Prostate gland (tissue), 2 donors: ENCODE measurements at regions not wholly inside any gene's neighbourhood (a gene's known extent, or its start where the extent isn't known, plus 50 kb on each side); places are given as distances from the start of the nearest gene placed in this dataset.

ENCODE experiments used
- DNase-seq: peaks from one replicate; pipeline ENCODE4 v3.0.0-alpha.2; 2019; ENCODE audit warnings: low spot score
- H3K27ac ChIP-seq, 2 donors: fragments of 200-600 bp; sonication (generic); 2 replicates each; pipeline ENCODE4 v1.5.1; 2017 to 2019
- H3K27me3 ChIP-seq: fragments of 200-600 bp; sonication (generic); replicated peaks from 2 replicates; pipeline ENCODE4 v1.5.1; 2019; ENCODE audit not compliant: insufficient read depth
- H3K36me3 ChIP-seq, 2 donors: fragments of 200-600 bp; sonication (generic); 1 replicate in 1 of 2; 2 replicates in 1 of 2; pipeline versions ENCODE4 v1.5.1 to v1.8.1; 2017 to 2019
- H3K4me1 ChIP-seq: fragments of 200-600 bp; sonication (generic); replicated peaks from 2 replicates; pipeline ENCODE4 v1.5.1; 2019
- H3K4me3 ChIP-seq, 2 donors: fragments of 200-600 bp; sonication (generic); 2 replicates each; pipeline ENCODE4 v1.5.1; 2017 to 2019
- H3K9me3 ChIP-seq: fragments of 200-600 bp; sonication (generic); 2 replicates; pipeline ENCODE4 v1.5.1; 2017
- POLR2A ChIP-seq: fragments of 450-650 bp; IDR thresholded peaks from one replicate; pipeline ENCODE4 v1.6.1; 2016; ENCODE audit warnings: antibody characterized with exemption, mild to moderate bottlenecking
- POLR2AphosphoS5 ChIP-seq: sonication (generic); formaldehyde crosslinking; IDR thresholded peaks from one replicate; pipeline ENCODE4 v1.6.1; 2017; ENCODE audit warnings: antibody characterized with exemption
- WGBS: methylation state at CpG from one replicate; pipeline ENCODE4 v1.1.5; 2018; 5-methylcytosine and 5-hydroxymethylcytosine counted together
- intact Hi-C: fragments of 100-400 bp; cut with DNase I; formaldehyde crosslinking; loops from one replicate; pipeline ENCODE4 v1.14.2; 2022
- TF ChIP-seq, protein P1 (sequence below), 4 experiments: fragments of 200-600 bp in 2 of 4; fragments of 450-650 bp in 2 of 4; sonication (generic) in 2 of 4; IDR thresholded peaks; 1 replicate in 3 of 4; 2 replicates in 1 of 4; pipeline ENCODE4 v1.5.1; 2016 to 2019; ENCODE audit warnings: antibody characterized with exemption in 4 of 4, mild to moderate bottlenecking in 2 of 4, moderate library complexity in 2 of 4

GRCh38 chr13:47179321-47179720 is 282.5 kb upstream of the HTR2A start:
- no peak for DNase-seq
- Histone ChIP-seq H3K36me3 (no peaks in the 10 kb centered on the region), H3K4me1 (no peaks in the 10 kb centered on the region), H3K9me3 (no peaks in the 10 kb centered on the region), H3K4me3 (no peak overlapping the region), H3K27ac (no peak overlapping the region), H3K27me3 (no peaks in the 10 kb centered on the region)
- WGBS: 97% methylated on average over 3 of the region's 3 CpGs
- TF ChIP-seq, protein P1, sequence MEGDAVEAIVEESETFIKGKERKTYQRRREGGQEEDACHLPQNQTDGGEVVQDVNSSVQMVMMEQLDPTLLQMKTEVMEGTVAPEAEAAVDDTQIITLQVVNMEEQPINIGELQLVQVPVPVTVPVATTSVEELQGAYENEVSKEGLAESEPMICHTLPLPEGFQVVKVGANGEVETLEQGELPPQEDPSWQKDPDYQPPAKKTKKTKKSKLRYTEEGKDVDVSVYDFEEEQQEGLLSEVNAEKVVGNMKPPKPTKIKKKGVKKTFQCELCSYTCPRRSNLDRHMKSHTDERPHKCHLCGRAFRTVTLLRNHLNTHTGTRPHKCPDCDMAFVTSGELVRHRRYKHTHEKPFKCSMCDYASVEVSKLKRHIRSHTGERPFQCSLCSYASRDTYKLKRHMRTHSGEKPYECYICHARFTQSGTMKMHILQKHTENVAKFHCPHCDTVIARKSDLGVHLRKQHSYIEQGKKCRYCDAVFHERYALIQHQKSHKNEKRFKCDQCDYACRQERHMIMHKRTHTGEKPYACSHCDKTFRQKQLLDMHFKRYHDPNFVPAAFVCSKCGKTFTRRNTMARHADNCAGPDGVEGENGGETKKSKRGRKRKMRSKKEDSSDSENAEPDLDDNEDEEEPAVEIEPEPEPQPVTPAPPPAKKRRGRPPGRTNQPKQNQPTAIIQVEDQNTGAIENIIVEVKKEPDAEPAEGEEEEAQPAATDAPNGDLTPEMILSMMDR (IDR thresholded peaks at IDR 0.05): no peak
- TF ChIP-seq POLR2A: no peak
- TF ChIP-seq POLR2AphosphoS5: no peak
- intact Hi-C loops: no loop called here

DNA sequence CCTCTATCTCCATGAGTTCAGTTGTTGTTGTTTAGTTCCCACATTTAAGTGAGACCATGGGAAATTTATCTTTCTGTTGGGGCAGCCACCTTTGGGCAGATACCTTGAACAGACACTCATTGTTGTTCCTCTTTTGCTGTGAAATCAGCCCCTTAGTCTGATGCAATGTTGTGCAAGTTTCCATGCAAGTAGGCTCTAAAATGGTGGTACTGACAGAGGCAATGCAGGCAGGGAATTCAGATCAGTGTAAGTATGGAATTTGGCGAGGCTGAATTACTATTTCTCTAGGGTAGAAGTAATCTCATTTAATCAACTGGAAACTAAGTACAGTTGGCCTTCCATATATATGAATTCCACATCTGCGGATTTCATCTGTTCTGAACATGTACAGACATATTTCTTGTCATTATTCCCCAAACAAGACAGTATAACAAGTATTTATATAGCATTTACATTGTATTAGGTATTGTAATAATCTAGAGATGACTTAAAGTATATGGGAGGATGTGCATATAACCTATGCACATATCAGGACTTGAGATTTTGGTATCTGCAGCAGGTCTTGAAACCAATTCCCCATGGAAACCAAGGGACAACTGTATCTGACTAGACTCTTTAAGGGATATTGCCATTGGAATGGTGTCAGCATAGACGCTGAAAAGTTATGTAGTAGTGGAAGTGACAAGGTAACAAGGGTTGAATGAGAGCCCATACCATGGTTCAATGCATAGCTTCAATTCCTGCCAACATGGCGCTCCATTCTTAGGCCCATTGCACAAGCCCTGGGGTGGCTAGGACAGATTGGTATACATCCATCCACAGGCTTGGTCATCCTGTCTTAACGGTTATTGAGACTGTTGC is 281.5 kb upstream of the HTR2A start:
- intact Hi-C loops: no loop called here
- TF ChIP-seq, protein P1 (IDR thresholded peaks at IDR 0.05): no peak
- TF ChIP-seq POLR2AphosphoS5 (no peak), POLR2A (no peak)
- H3K27ac ChIP-seq: no peak overlapping the region
- H3K9me3 ChIP-seq: no peaks in the 10 kb centered on the region
- no peaks in the 10 kb centered on the region for H3K4me1 ChIP-seq
- DNase-seq: no peak
- no peaks in the 10 kb centered on the region for H3K27me3 ChIP-seq
- 73% methylated on average over 5 of the region's 5 CpGs for WGBS
- H3K4me3 ChIP-seq: no peak overlapping the region
- H3K36me3 ChIP-seq: no peaks in the 10 kb centered on the region

GRCh38 chr13:47175172-47175866 is 278.5 kb upstream of the HTR2A start:
- TF ChIP-seq POLR2A: no peak
- no peak for TF ChIP-seq POLR2AphosphoS5
- TF ChIP-seq, protein P1 (IDR thresholded peaks at IDR 0.05): no peak
- no peak overlapping the region for H3K4me3 ChIP-seq

DNA sequence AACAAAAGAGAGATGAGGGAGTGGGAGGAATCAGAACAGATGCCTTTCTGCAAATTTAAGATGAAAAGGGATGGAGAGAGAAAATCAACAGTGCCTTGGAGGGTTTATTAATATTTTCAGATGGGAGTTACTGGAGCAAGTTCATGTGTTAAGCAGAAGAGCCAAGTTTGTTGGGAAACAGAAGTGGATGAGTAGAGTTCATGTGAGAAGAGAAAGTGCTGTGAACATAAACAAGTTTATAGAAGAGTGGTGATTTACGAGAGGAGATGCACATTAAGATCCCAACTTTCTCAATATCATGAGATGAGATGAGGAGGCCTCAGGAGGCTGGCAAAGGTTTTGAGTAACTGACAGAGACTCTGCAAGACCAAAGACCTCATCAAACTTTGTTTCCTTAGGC is 274.1 kb upstream of the HTR2A start:
- H3K9me3 ChIP-seq: no peaks in the 10 kb centered on the region
- H3K27ac ChIP-seq: no peak overlapping the region
- 46% methylated on average over 1 of the region's 1 CpG for WGBS
- H3K36me3 ChIP-seq: no peaks in the 10 kb centered on the region
- no peaks in the 10 kb centered on the region for H3K4me1 ChIP-seq
- H3K4me3 ChIP-seq: no peak overlapping the region
- H3K27me3 ChIP-seq: no peaks in the 10 kb centered on the region
- intact Hi-C loops: no loop called here
- TF ChIP-seq POLR2AphosphoS5 (no peak), POLR2A (no peak)
- TF ChIP-seq, protein P1 (IDR thresholded peaks at IDR 0.05): no peak
- DNase-seq: no peak

More at GRCh38 chr13:47175172-47175866, 278.5 kb upstream of the HTR2A start:
- Histone ChIP-seq H3K4me1 (no peaks in the 10 kb centered on the region), H3K27me3 (no peaks in the 10 kb centered on the region), H3K36me3 (no peaks in the 10 kb centered on the region), H3K27ac (no peak overlapping the region), H3K9me3 (no peaks in the 10 kb centered on the region)
- DNase-seq: no peak
- WGBS: 20% methylated on average over 3 of the region's 3 CpGs
- intact Hi-C loops: no loop called here
